Fibroblast of lung (primary cell): ENCODE measurements at regions not wholly inside any gene's neighbourhood (a gene's known extent, or its start where the extent isn't known, plus 50 kb on each side); places are given as distances from the start of the nearest gene placed in this dataset.

Experiments used
- DNase-seq, 2 donors: peaks; one replicate each; pipeline versions ENCODE4 v3.0.0 to v3.0.0-alpha.2; 2010; ENCODE audit warnings: low read depth in 2 of 2
- H2AFZ ChIP-seq: 2 replicates; pipeline ENCODE4 v1.5.1; 2012; ENCODE audit warnings: low read length, control low read depth, inconsistent platforms
- H3K27ac ChIP-seq: 2 replicates; pipeline ENCODE4 v1.5.1; 2011; ENCODE audit warnings: low read length, control low read depth; ENCODE audit not compliant: insufficient read depth
- H3K27me3 ChIP-seq: 2 replicates; pipeline ENCODE4 v1.5.1; 2011; ENCODE audit warnings: mild to moderate bottlenecking, low read length; ENCODE audit not compliant: control insufficient read depth, insufficient read depth
- H3K36me3 ChIP-seq: 2 replicates; pipeline ENCODE4 v1.5.1; 2011; ENCODE audit warnings: low read length; ENCODE audit not compliant: control insufficient read depth, insufficient read depth
- H3K4me1 ChIP-seq: 2 replicates; pipeline ENCODE4 v1.5.1; 2011; ENCODE audit warnings: low read length; ENCODE audit not compliant: control insufficient read depth, insufficient read depth; ENCODE audit errors: extremely low read depth
- H3K4me2 ChIP-seq: 2 replicates; pipeline ENCODE4 v1.5.1; 2011; ENCODE audit warnings: low read length, control low read depth; ENCODE audit not compliant: insufficient read depth; ENCODE audit errors: extremely low read depth
- H3K4me3 ChIP-seq, 4 experiments: fragments of 200-600 bp in 1 of 4; sonication (generic) in 1 of 4; replicated peaks in 1 of 4; 2 replicates each; pipeline ENCODE4 v1.5.1; 2011 to 2016; ENCODE audit warnings: low read length in 4 of 4, low read depth in 3 of 4, mild to moderate bottlenecking in 3 of 4, control low read depth in 2 of 4, inconsistent platforms in 1 of 4, mixed read lengths in 1 of 4; ENCODE audit not compliant: insufficient read depth in 1 of 4; ENCODE audit errors: control extremely low read depth in 1 of 4
- H3K79me2 ChIP-seq: 2 replicates; pipeline ENCODE4 v1.5.1; 2012; ENCODE audit warnings: mild to moderate bottlenecking, low read length, inconsistent platforms; ENCODE audit not compliant: control insufficient read depth, insufficient read depth
- H3K9ac ChIP-seq: 2 replicates; pipeline ENCODE4 v1.5.1; 2011; ENCODE audit warnings: mild to moderate bottlenecking, low read length, control low read depth; ENCODE audit not compliant: insufficient read depth
- H3K9me3 ChIP-seq: 2 replicates; pipeline ENCODE4 v1.5.1; 2012; ENCODE audit warnings: low read depth, low read length; ENCODE audit not compliant: control insufficient read depth, insufficient read depth
- H4K20me1 ChIP-seq: 2 replicates; pipeline ENCODE4 v1.5.1; 2011; ENCODE audit warnings: low read length; ENCODE audit not compliant: control insufficient read depth, insufficient read depth; ENCODE audit errors: extremely low read depth
- EZH2 ChIP-seq: IDR thresholded peaks from 2 replicates; pipeline ENCODE4 v1.5.1; 2012; ENCODE audit warnings: low read length, control low read depth, mild to moderate bottlenecking; ENCODE audit errors: missing control alignments
- TF ChIP-seq, protein P1 (sequence below), 2 donors: IDR thresholded peaks in 1 of 2; conservative IDR thresholded peaks in 1 of 2; 1 replicate in 1 of 2; 2 replicates in 1 of 2; pipeline ENCODE4 v1.5.1; 2011 to 2012; ENCODE audit warnings: low read length in 2 of 2, control low read depth in 1 of 2, inconsistent platforms in 1 of 2, low read depth in 1 of 2, mild to moderate bottlenecking in 1 of 2

DNA sequence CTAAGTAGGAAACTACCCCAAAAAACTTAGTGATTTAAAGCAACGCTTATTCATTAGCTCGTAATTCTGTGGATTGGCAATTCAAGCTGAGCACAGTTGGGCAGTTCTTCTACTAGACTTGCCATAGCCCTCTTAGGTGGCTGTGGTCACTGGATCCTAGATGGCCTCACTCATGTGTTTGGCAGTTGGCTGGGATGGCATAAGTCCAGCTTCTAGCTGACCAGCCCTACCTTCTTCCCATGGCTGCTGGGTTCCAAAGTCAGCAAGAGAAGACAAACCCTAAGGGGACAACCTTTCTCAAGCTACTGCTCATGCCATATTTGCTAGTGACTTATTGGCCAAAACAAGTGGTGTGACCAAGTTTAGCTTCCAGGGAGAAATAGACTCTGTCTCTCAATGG is 95.3 kb downstream of the COPS8 start:
- Histone ChIP-seq H4K20me1 (no peaks in the 10 kb centered on the region), H3K4me2 (no peak overlapping the region), H3K79me2 (no peaks in the 10 kb centered on the region), H3K4me1 (peaks cover 40% of the 10 kb centered on the region), H3K9me3 (no peaks in the 10 kb centered on the region), H2AFZ (no peak overlapping the region), H3K36me3 (no peaks in the 10 kb centered on the region), H3K9ac (no peak overlapping the region), H3K27me3 (no peaks in the 10 kb centered on the region), H3K27ac (peak overlapping the region; percentile 76), H3K4me3 (no peak overlapping the region)
- DNase-seq, result peak in 1 of 2 donors; percentile 61
- TF ChIP-seq, protein P1, sequence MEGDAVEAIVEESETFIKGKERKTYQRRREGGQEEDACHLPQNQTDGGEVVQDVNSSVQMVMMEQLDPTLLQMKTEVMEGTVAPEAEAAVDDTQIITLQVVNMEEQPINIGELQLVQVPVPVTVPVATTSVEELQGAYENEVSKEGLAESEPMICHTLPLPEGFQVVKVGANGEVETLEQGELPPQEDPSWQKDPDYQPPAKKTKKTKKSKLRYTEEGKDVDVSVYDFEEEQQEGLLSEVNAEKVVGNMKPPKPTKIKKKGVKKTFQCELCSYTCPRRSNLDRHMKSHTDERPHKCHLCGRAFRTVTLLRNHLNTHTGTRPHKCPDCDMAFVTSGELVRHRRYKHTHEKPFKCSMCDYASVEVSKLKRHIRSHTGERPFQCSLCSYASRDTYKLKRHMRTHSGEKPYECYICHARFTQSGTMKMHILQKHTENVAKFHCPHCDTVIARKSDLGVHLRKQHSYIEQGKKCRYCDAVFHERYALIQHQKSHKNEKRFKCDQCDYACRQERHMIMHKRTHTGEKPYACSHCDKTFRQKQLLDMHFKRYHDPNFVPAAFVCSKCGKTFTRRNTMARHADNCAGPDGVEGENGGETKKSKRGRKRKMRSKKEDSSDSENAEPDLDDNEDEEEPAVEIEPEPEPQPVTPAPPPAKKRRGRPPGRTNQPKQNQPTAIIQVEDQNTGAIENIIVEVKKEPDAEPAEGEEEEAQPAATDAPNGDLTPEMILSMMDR (conservative IDR thresholded peaks at IDR 0.05 in 1 of 2, IDR thresholded peaks at IDR 0.05 in 1 of 2; ENCODE audit: low read depth in 1 of 2, low read length in 2 of 2), result no peak
- no peak for TF ChIP-seq EZH2

DNA sequence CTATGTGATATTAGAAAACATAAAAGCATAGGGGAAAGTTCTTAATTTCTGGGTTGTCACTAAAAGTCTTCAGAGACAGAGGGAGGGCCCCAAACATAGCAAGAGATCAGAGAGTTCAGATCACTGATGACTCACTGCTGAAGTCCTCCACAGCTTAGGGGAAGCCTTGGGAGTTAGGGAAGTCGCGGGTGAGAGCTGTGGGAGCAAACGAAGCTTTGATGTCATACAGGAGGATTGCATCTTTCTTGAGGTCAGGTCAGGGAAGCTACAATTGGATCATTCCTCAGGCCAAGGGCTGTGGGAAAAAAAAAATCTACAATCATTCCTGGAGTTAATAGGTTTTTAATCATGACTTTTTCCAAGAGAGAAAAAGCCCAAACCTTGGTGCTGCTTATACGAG is 96.2 kb downstream of the COPS8 start:
- no peak overlapping the region for H3K9ac ChIP-seq
- no peaks in the 10 kb centered on the region for H3K36me3 ChIP-seq
- H3K4me1 ChIP-seq, result peaks cover 40% of the 10 kb centered on the region
- no peaks in the 10 kb centered on the region for H3K27me3 ChIP-seq
- TF ChIP-seq EZH2, result no peak
- TF ChIP-seq, protein P1 (conservative IDR thresholded peaks at IDR 0.05 in 1 of 2, IDR thresholded peaks at IDR 0.05 in 1 of 2; ENCODE audit: low read depth in 1 of 2, low read length in 2 of 2), result no peak
- peak overlapping the region; percentile 76 for H3K27ac ChIP-seq
- no peaks in the 10 kb centered on the region for H3K9me3 ChIP-seq
- no peak overlapping the region for H3K4me3 ChIP-seq
- H3K4me2 ChIP-seq, result no peak overlapping the region
- DNase-seq, result peak; percentile 95 to 96
- H2AFZ ChIP-seq, result no peak overlapping the region
- no peaks in the 10 kb centered on the region for H3K79me2 ChIP-seq
- H4K20me1 ChIP-seq, result no peaks in the 10 kb centered on the region

DNA sequence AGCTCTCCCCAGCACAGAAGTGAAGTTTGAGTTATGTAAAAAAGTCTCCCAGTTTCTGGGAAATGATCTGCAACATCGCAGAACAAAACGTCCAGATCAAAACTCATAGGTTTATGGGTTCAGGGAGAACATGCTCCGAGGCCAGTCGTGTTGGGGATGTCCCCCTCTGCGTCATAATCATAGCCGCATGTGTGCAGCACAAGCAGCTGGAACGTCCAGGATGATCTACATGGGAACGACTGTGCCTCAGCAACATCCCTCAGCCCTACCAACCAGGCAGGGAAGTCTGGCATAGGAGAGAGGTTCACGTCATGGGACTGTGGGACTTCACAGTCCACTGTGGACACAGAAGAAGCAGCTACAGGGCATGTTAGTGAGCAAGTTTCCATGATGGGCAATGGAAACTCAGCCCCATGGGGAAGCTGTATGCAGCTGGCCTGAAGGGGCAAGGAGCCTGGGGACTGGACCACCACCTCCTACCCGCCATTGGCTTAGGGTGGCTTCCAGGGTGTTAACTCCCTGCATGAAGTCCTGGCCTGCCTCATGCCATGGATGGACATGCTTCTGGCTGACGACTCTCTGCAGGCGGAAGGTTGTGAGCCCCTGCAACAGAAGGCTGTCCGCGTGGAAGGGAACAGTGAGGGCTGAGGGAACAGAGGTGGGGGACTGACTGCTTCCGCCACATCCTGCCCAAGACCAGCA is 96.9 kb downstream of the COPS8 start:
- Histone ChIP-seq H3K9ac (peak overlapping the region; percentile 21), H3K4me1 (peaks cover 36% of the 10 kb centered on the region), H3K4me3 (no peak overlapping the region), H3K27me3 (no peaks in the 10 kb centered on the region), H3K27ac (peak overlapping the region; percentile 76), H3K9me3 (no peaks in the 10 kb centered on the region), H2AFZ (no peak overlapping the region), H3K4me2 (no peak overlapping the region), H3K36me3 (no peaks in the 10 kb centered on the region), H3K79me2 (no peaks in the 10 kb centered on the region), H4K20me1 (no peaks in the 10 kb centered on the region)
- TF ChIP-seq EZH2, result no peak
- TF ChIP-seq, protein P1 (conservative IDR thresholded peaks at IDR 0.05 in 1 of 2, IDR thresholded peaks at IDR 0.05 in 1 of 2; ENCODE audit: low read depth in 1 of 2, low read length in 2 of 2), result no peak
- no peak for DNase-seq
